ENCODE measurements at regions not wholly inside any gene's neighbourhood (a gene's known extent, or its start where the extent isn't known, plus 50 kb on each side); places are given as distances from the start of the nearest gene placed in this dataset.

GRCh38 chr5:106080535-106080934 lies 1590.2 kb downstream of the EFNA5 start:
- no peak for TF ChIP-seq EZH2 (IDR thresholded peaks at IDR 0.05; ENCODE audit: borderline replicate concordance, low read length)
- no peak for TF ChIP-seq CTCF (conservative IDR thresholded peaks at IDR 0.05 in 1 of 2, IDR thresholded peaks at IDR 0.05 in 1 of 2; ENCODE audit: extremely low read depth in 1 of 2, insufficient read depth in 1 of 2, low read depth in 1 of 2, low read length in 2 of 2)

Measured in mammary epithelial cell (primary cell).